HG03571 (cell line): ENCODE measurements at regions not wholly inside any gene's neighbourhood (a gene's known extent, or its start where the extent isn't known, plus 50 kb on each side); places are given as distances from the start of the nearest gene placed in this dataset.
"Not testable (repeated sequence)": the region's sequence is repeated elsewhere in the genome, so short reads cannot be mapped to it uniquely, and the experiment has no call there.

Experiments
- ATAC-seq: cut with Tn5 transposase; IDR thresholded peaks from one replicate; pipeline ENCODE4 v1.9.1; 2021; ENCODE audit not compliant: unreplicated experiment

DNA sequence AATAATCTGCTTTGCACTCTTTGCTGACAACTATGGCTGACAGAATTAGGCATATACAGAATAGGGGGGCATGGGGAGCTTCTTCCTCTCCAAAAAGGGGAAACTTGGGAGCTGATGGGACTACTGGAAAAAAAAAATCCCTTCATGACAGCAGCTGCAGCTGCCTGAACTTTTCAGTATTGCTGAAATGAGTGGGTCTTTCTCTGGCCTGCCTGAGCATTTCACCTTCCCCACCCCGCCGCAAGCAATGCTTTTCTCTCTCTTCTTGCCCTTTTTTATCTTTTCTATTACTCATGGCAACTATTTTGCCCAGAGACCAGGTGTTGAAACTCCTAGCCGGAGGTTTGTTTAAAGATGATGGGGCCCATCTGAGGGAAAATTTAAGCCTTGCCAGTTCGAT lies 244.9 kb downstream of the SEMA3D start:
- ATAC-seq, result no peak

DNA sequence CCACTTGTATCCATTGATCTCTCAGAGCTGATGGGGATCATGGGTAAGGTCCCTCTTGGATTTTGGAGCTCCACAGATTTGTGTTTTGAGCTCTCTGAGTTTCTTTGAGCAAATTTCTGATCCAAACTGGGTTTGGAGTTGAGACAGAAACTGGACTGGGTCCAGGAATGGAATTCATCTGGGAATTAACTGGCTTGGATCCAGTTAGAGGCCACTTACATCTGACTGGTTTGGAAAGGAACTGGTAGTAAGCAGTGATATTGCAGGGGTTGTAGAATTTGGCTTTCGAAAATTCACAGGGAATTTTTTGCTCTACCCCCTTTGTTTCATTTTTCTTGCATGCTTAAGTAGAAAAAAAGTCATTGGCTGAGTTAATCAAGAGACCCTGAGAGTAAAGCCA lies 245.6 kb downstream of the SEMA3D start:
- ATAC-seq, result no peak

DNA sequence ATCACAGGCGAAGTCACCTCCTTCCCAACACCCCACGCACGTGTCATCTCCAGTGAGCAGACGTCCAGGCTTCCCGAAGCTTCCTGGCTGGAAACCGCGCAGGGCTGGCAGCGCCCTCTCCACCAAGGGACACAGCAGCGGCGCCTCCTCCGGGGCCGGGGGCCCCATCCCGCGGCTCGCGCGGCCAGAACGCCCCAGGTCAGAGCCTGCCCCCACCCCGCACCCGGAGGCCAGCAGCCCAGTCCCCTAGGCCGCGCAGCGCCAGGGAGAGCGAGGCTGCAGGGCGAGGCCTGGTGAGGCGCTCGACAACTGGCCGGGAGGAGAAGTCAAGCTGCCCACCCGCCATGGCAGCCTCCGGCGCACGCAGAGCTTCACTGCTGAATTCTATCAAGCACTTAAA lies 247.0 kb downstream of the SEMA3D start:
- ATAC-seq, result no peak

DNA sequence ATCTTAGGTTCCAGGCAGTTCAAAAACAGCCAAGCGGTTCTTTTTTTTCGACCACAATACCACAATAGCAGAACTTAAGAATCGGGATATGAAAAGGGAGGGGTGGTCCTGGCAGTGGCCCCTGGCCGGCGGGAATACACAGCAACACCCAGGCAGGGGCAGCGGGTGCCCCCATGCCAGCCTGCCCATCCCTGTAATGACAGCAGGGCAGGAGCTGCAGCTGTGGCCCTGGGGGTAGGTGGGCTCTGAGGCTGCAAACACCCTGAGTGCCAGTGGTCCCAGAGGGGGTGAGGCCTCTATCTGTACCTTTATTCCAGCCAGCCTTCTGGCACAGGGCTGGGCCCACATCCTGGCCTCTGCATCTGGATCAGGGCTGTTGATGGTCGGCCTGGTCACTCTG lies 247.4 kb downstream of the SEMA3D start:
- no peak for ATAC-seq

DNA sequence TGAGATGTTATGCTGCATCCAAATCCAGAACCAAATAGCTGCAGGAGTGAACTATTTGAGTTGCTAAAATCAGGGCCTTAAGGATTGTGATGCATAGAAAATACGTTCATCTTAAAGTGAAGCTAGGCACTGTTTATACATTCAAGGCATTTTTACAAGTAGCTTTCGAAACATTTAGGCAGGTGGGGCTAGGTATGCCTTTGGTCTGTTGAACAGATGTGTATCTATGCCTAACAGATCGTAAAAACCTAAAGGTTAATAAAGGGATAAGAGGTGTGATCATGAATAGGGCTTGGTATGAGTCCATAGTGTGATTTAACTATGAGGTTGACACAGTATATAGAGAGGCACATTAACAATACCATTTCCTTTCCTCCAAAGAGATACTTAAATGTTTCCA lies 262.5 kb downstream of the SEMA3D start:
- ATAC-seq, result no peak

DNA sequence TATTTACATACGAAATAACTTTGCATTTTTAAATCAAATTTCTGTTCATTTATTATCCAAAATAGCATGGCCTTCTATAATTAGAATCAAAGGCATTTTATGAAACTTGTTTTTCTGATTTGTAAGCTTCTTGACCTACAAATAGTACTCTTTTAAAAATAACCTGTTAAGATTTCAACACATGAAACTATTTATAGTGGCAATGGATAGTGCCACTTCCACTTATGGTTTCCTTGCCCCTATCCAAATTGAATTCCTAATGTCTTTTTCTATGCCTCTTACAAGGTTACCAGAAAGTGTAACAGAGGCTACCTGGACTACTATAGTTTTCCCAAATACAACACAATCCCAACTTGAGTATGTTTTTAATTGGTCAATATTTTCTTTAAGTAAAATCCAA lies 263.5 kb downstream of the SEMA3D start:
- no peak for ATAC-seq

DNA sequence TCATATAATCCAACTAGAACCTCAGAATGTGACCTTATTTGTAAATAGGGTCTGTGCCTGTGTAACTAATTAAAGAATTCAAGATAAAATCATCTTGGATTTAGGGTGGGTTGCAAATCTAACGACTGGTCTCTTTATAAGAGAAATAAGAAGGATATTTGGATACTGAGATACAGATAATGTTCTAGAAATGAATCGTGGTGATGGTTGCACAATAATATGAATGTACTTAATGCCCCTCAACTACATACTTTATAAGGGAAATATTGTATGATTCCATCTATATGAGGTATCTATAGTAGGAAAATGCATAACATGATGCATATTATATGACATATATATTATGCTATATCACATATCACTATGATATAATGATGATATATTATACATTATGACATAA lies 265.7 kb downstream of the SEMA3D start:
- no peak for ATAC-seq

DNA sequence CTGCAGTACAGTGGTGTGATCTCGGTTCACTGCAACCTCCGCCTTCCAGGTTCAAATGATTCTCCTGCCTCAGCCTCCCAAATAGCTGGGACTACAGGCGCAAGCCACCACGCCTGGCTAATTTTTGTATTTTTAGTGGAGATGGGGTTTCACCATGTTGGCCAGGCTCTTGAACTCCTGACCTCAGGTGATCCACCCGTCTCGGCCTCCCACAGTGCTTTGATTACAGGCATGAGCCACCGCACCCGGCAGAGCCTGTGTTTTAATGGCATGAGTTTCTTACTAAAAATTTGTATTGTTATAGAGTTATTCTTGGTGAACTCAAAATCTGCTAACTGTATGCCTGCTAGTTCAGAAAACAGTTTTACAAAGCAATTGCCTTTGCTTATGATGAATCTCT lies 269.9 kb downstream of the SEMA3D start:
- ATAC-seq, result not testable (repeated sequence)

DNA sequence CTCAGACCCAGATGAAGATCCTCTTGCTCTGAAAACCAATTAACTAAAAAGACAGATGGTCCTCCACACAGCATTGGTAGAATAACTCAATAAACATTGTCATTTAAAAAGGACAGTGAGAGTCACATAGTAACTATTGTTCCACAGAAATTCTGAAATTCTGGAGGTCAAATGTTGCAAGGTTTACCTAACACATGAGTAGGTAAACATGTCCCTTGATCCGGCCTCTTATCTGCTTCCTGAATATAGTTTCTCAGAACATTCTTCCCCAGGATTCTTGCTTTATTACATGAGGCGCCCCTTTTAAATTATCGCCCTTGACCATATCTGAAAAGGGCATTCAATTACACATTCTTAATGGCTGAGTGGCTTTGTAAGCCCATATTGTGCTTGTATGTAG lies 270.7 kb downstream of the SEMA3D start:
- no peak for ATAC-seq

DNA sequence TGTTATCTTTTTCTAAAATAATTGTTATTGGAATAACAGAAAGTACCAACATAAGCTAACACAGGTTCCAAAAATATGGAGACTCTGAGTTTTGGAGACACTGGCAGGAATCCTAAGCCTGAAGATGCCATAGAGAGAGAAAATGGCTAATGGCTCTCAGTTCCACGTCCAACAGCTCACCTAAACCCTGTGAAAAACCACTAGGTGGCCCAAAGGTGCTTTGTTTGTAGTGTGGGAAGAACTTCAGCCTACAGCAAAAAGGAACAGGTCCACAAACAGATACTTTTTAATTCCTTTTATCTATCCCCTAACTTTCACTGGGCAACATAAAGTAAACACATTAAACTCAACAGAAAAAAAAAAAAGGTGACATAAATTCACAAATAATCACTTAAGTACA lies 272.3 kb downstream of the SEMA3D start:
- ATAC-seq, result no peak

DNA sequence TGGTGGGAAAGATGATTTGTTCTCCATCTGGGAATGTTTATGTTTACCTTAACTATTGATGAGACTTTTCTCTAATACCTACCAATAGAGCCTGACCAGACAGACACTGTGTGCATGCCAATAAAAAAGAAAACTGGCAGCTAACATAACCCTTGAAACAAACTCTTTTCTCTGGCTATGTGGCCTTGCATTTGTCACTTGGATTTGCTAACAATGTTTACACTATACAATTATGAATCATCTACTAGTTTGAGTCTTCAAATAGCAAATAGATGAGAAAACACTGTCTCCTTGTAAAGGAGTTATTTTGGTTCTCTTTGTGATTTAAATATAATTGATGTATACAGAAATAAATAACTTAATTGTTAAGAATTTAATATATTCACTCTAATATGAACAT lies 273.1 kb downstream of the SEMA3D start:
- no peak for ATAC-seq

DNA sequence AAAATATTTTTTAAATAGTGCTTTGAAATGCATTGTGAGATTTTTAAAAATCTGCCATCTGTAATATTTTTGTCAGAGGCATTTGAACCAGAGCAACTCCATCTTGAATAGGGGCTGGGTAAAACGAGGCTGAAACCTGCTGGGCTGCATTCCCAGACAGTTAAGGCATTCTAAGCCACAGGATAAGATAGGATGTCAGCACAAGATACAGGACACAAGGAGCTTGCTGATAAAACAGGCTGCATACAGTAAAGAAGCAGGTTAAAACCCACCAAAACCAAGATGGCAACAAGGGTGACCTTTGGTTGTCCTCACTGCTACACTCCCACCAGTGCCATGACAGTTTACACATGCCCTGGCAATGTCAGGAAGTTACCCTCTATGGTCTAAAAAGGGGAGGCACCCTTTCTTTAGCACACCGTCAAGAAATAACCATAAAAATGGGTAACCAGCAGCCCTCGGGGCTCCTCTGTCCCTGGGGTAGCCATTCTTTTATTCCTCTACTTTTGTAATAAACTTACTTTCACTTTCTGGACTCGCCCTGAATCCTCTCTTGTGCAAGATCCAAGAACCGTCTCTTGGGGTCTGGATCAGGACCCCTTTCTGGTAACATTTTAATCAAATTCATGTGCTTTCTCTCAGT lies 273.7 kb downstream of the SEMA3D start:
- ATAC-seq, result no peak

DNA sequence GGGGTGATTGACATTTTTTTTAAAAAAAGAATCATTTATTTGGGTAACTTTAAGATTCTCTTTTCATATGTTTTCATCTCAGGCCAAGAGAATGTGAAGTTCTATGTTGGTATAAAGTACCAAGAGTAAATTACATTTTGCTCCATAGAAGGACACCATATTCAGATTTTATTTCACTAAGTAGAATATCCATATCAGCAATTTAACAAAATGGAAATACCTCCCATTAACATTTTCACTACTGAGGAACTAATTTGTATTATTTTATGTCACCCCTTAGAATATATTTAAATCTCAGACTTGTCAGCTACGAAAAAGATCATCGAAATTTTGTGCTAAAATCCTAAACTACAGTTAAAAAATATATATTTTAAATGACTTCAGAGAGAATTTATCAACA lies 274.3 kb downstream of the SEMA3D start:
- ATAC-seq, result no peak

DNA sequence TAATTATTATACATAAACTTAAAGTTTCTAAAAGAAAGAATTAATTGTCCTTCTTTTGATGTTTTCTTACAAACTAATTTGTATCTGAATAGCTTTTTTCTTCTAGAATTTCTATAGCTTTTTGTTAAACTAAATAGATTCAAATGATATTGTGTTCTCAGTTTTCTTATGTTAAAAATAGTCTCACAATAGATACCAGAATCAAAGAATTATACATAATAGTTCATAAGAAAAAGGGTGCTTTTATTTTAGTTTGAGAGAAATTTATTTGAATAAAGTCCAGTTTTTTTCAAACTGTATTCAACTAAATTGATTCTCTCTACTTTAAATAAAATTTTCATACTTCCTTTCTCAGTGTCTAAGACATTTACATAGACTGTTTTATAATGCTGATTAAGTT lies 274.8 kb downstream of the SEMA3D start:
- no peak for ATAC-seq

DNA sequence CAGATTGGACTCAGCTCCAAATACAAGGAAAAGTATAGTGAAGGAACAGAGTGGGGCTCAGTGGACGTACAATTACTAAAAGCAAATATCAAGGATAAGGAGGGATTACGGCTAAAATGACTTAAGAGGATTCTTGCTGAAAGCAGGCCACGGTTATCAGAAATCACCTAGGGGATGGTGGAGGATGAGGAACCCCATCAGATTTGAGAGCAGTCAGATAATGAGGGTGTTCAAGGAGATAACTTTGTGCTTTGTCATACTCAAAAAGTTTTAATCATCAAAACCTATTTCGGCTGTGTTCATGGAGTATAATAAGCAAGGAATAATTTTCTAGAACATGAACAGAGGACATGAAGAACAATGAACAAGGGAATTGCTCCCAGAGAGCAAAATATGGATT lies 275.8 kb downstream of the SEMA3D start:
- no peak for ATAC-seq

DNA sequence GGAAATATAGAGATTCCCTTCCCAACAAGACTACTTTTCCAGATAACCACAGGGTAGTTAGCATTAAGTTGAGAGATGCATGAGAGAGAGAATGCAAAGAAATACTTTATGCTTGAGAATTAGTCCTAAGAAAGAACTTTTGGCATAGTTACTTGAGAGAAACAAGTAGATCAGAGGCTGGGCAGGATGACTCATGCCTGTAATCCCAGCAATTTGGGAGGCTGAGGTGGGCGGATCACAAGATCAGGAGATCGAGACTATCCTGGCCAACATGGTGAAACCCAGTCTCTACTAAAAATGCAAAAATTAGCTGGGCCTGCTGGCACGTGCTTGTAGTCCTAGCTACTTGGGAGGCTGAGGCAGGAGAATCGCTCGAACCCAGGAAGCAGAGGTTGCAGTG lies 276.5 kb downstream of the SEMA3D start:
- not testable (repeated sequence) for ATAC-seq

DNA sequence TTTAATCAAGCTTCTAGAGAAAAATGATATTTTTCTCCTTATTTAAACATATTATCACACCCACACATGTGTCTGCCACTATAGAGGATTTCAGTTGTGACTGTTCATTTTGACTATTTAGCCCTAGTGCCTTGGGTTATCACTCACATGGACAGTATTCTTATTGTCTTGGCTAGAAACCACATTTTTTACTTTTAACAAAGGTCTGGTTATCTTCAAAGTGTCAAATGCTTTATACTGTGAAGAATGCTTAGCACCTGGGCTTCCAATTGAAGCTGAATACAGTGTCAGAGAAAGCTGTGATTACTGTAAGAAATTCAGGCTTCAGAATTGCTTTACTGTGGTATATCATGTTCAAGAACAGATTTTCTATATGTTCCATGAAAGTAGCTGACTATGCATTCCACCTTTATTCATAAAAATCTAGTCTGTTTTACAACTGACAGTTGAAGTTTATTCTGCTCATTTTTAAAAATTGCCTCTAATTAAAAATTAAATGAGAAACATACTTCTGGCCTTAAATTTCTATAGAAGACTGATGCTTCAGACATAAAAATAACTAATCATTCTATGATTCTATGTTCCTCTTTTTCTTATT lies 278.6 kb downstream of the SEMA3D start:
- ATAC-seq, result no peak

DNA sequence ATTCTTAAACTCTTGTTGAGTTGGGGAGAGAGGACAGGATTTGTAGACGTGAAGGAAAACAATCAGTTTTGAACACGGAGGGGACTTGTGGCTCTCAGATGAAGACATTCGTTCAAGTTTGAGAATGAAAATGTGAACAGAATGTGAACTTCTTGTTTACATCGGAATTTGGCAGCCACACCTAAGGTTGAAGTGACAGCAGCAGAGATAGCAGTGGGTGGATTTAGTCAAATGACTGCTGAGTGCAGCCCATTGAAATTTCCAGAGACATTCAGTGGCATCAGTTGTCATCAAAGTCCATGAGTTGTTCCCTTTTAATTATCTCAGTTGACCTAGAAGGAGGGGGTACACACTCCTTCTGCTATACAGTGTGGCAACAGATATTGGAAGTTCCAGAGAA lies 280.0 kb downstream of the SEMA3D start:
- ATAC-seq, result no peak

DNA sequence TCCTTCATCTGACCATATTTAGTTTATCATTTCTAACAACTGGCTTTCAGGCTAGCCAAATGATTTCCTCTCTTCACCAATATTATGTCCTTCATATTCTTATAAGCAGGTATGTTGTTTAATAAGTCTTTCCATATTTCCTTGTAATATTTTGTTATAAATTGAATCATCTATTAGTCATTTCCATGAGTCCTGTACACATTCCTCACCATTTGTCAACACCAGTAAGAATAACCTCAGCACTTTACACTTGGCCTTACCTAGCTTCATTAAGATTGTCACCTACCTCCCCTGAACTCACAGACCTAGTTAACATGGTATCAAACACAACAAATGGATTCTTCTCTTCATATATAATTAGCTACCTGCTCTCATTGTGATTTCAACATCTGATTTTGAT lies 282.3 kb downstream of the SEMA3D start:
- no peak for ATAC-seq

DNA sequence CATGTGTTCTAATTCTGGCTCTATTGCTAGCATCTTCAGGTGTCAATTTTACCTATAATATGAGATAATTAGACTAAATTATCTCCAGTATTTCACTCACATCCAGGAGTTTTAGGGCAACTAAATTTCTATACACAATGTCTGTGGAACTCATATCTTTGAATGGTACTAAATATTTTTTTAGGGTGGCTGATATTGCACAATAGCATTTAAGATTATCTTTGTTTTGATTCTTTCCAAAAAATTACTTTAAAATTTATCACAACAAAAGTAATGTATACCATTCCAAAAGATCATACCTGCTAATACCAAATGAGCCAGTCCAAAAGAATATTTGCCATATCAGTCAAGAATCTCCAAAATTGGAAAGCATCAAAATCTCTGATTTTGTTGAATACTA lies 285.5 kb downstream of the SEMA3D start:
- no peak for ATAC-seq

DNA sequence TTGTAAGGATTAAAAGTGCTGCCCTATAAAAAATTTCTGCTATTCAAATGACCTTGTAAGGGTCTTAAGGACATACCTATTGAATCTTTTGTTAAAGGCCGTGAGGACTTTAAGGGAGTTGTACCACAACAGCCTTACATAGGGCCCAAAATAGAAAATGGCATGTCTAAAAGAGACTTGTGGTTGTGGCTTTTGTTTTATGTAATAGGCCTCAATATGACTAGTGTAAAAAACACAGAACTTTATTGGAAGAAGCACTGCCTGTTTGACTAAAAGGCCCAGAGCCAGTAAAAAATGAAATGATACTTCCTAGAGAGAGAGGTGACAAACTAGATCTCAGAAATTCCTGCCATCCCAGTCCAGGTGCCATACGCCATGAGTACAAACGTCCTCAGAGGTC lies 286.6 kb downstream of the SEMA3D start:
- no peak for ATAC-seq

DNA sequence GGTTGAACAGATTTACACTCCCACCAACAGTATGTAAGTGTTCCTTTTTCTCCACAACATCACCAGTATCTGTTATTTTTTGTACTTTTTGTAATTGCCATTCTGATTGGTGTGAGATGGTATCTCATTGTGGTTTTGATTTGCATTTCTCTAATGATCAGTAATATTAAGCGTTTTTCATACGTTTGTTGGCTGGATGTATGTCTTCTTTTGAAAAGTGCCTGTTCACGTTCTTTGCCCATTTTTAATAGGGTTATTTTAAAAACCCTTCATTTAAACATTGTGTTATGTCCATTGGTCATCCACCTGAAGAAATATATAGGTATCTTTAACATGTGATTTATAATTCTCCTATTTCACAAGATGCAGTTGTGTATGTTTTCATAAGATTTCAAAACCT lies 291.3 kb downstream of the SEMA3D start:
- ATAC-seq, result no peak

DNA sequence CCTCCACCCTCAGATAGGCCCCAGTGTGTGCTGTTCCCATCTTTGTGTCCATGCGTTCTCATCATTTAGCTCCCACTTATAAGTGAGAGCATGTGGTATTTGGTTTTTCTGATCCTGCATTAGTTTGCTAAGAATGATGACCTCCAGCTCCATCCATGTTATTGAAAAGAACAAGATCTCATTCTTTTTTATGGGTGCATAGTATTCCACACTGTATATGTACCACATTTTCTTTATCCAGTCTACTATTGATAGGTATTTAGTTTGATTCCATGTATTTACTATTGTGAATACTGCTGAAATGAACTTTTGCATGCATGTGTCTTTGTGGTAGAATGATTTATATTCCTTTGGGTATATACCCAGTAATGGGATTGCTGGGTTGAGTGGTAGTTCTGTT lies 303.3 kb downstream of the SEMA3D start:
- ATAC-seq, result not testable (repeated sequence)
